Naive thymus-derived CD4-positive, alpha-beta T cell (primary cell): ENCODE measurements at regions not wholly inside any gene's neighbourhood (a gene's known extent, or its start where the extent isn't known, plus 50 kb on each side); places are given as distances from the start of the nearest gene placed in this dataset.
"Not testable (repeated sequence)": the region's sequence is repeated elsewhere in the genome, so short reads cannot be mapped to it uniquely, and the experiment has no call there.

Experiments used
- ATAC-seq: fragments of 150-1000 bp; cut with Tn5 transposase; 2 replicates; pipeline ENCODE4 v1.10.0; 2021; ENCODE audit warnings: mild to moderate bottlenecking, moderate library complexity
- CTCF ChIA-PET: fragments of 350-600 bp; sonication (Branson Sonifier 250); formaldehyde crosslinking; loops from one replicate; lab custom pipeline; 2021; ENCODE audit warnings: antibody characterized with exemption; lab: Charles Lee
- POLR2A ChIA-PET: fragments of 350-600 bp; sonication (Branson Sonifier 250); formaldehyde crosslinking; loops from one replicate; lab custom pipeline; 2021; ENCODE audit warnings: antibody characterized with exemption, inconsistent platforms; lab: Charles Lee
- DNase-seq, 9 donors: peaks; one replicate each; pipeline versions ENCODE4 v3.0.0 to v3.0.0-alpha.2; 2020 to 2022; ENCODE audit warnings: mixed read lengths in 1 of 9
- H3K27ac ChIP-seq: one replicate; pipeline ENCODE4 v1.7.0; 2013; ENCODE audit warnings: mild to moderate bottlenecking, low read depth, low read length, moderate library complexity
- H3K27me3 ChIP-seq, 2 donors: one replicate each; pipeline ENCODE4 v1.7.0; 2013; ENCODE audit warnings: low read length in 2 of 2, mild to moderate bottlenecking in 2 of 2, moderate library complexity in 2 of 2; ENCODE audit not compliant: control insufficient read depth in 2 of 2, insufficient read depth in 2 of 2
- H3K36me3 ChIP-seq, 3 experiments: 1 replicate in 2 of 3; 2 replicates in 1 of 3; pipeline ENCODE4 v1.7.0; 2013; ENCODE audit warnings: low read length in 3 of 3, mild to moderate bottlenecking in 3 of 3, moderate library complexity in 1 of 3; ENCODE audit not compliant: insufficient read depth in 3 of 3, control insufficient read depth in 2 of 3
- H3K4me1 ChIP-seq, 2 donors: one replicate each; pipeline ENCODE4 v1.7.0; 2013; ENCODE audit warnings: low read length in 2 of 2, mild to moderate bottlenecking in 2 of 2, moderate library complexity in 1 of 2; ENCODE audit not compliant: control insufficient read depth in 2 of 2, insufficient read depth in 2 of 2
- H3K4me3 ChIP-seq: 2 replicates; pipeline ENCODE4 v1.7.0; 2013; ENCODE audit warnings: mild to moderate bottlenecking, low read length
- H3K9me3 ChIP-seq, 3 experiments: 1 replicate in 2 of 3; 2 replicates in 1 of 3; pipeline ENCODE4 v1.7.0; 2013; ENCODE audit warnings: low read length in 3 of 3; ENCODE audit not compliant: control insufficient read depth in 2 of 3
- H3K27ac Mint-ChIP-seq, 9 donors: one replicate each; pipeline ENCODE4 v1.8.0; 2020 to 2022; ENCODE audit warnings: mixed read lengths in 9 of 9, mild to moderate bottlenecking in 8 of 9, moderate library complexity in 5 of 9, inconsistent platforms in 2 of 9
- H3K27me3 Mint-ChIP-seq, 5 donors: one replicate each; pipeline ENCODE4 v1.8.0; 2021 to 2022; ENCODE audit warnings: mixed read lengths in 5 of 5, mild to moderate bottlenecking in 1 of 5
- H3K36me3 Mint-ChIP-seq, 5 donors: one replicate each; pipeline ENCODE4 v1.8.0; 2020 to 2022; ENCODE audit warnings: mixed read lengths in 5 of 5, mild to moderate bottlenecking in 3 of 5, inconsistent platforms in 1 of 5
- H3K4me1 Mint-ChIP-seq, 7 donors: one replicate each; pipeline ENCODE4 v1.8.0; 2020 to 2022; ENCODE audit warnings: mixed read lengths in 7 of 7, mild to moderate bottlenecking in 3 of 7, inconsistent platforms in 1 of 7
- H3K4me3 Mint-ChIP-seq, 10 donors: one replicate each; pipeline ENCODE4 v1.8.0; 2020 to 2022; ENCODE audit warnings: mild to moderate bottlenecking in 10 of 10, mixed read lengths in 10 of 10, moderate library complexity in 6 of 10, inconsistent platforms in 2 of 10
- H3K9me3 Mint-ChIP-seq, 11 donors: one replicate each; pipeline ENCODE4 v1.8.0; 2020 to 2022; ENCODE audit warnings: mixed read lengths in 11 of 11, mild to moderate bottlenecking in 4 of 11, inconsistent platforms in 1 of 11, moderate library complexity in 1 of 11
- intact Hi-C, 2 donors: fragments of 100-400 bp; cut with micrococcal nuclease; formaldehyde crosslinking; loops; one replicate each; pipeline ENCODE4 v1.15.1; 2023

DNA sequence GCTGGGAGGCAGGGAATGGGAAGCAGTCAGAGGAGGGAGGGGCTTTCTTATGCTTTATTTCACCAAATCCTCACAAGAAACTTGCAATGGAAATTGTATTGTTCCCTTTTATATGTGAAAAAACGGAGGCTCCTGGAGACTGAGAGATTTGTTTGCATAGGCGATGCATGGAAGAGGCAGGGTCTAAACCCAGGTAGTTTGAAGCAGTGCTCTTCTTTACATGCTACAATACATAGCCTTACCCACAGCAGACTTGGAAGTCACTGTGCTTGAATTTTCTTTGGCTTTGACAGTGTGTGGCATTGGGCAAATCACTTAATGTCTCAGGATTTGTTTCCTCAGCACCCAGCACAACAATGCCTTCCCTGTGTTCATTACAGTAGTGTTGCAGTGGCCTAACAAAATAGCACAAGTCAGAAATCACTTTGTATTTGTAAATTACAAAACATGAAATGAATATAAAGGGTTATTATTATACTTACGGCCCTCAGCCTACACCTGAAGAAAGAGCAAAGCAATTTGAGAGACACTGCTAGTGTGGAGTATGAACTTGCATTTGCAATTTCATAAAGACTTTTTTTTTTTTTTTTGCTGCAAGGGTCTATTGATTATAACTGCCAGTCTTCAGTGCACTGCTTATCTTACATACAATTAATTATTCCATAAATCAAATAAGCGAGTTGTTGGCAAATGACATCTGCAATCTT is 646.4 kb upstream of the KCNMB2 start:
- no peak overlapping the region for H3K27ac Mint-ChIP-seq
- H3K27me3 Mint-ChIP-seq: no peaks in the 10 kb centered on the region
- peaks cover 0 to 1% (median 0%) of the 10 kb centered on the region in 5 donors for H3K36me3 Mint-ChIP-seq
- Histone ChIP-seq H3K27me3 (no peaks in the 10 kb centered on the region), H3K27ac (no peak overlapping the region), H3K4me3 (no peak overlapping the region), H3K36me3 (no peaks in the 10 kb centered on the region), H3K9me3 (no peaks in the 10 kb centered on the region), H3K4me1 (no peaks in the 10 kb centered on the region)
- H3K9me3 Mint-ChIP-seq: peaks cover 0 to 2% (median 0%) of the 10 kb centered on the region in 11 donors
- H3K4me3 Mint-ChIP-seq: no peak overlapping the region
- DNase-seq (no peak), ATAC-seq (no peak)
- ChIA-PET CTCF (no interaction called here), POLR2A (no interaction called here)
- H3K4me1 Mint-ChIP-seq: peaks cover 0 to 6% (median under 1%) of the 10 kb centered on the region in 7 donors
- intact Hi-C loops: no loop called here

DNA sequence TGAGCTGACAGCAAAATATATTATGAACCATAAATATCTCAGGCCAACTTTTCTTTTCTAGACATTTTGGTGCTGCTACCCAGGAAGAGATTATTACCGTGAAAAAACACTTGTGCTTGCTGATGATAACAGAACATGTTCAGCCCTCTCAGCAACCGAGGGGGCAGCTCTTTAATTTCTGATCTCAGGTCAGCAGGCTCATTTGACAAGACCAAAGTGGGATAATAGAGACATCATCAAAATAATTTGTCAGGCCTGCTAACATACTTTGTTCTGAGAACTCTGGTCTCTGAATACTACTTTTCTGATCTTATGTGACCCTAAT is 645.9 kb upstream of the KCNMB2 start:
- no peaks in the 10 kb centered on the region for H3K27me3 Mint-ChIP-seq
- ChIA-PET POLR2A (no interaction called here), CTCF (no interaction called here)
- no peak overlapping the region for H3K4me3 ChIP-seq
- peaks cover 0 to 1% (median 0%) of the 10 kb centered on the region in 5 donors for H3K36me3 Mint-ChIP-seq
- H3K4me1 Mint-ChIP-seq: peaks cover 0 to 6% (median 0%) of the 10 kb centered on the region in 7 donors
- no peak overlapping the region for H3K27ac Mint-ChIP-seq
- ATAC-seq: no peak
- H3K4me3 Mint-ChIP-seq: no peak overlapping the region
- H3K9me3 Mint-ChIP-seq: peaks cover 0 to under 1% (median 0%) of the 10 kb centered on the region in 11 donors
- H3K27me3 ChIP-seq: no peaks in the 10 kb centered on the region
- no peak for DNase-seq
- no peaks in the 10 kb centered on the region for H3K4me1 ChIP-seq
- no peaks in the 10 kb centered on the region for H3K9me3 ChIP-seq
- intact Hi-C loops: no loop called here
- H3K36me3 ChIP-seq: no peaks in the 10 kb centered on the region
- no peak overlapping the region for H3K27ac ChIP-seq

DNA sequence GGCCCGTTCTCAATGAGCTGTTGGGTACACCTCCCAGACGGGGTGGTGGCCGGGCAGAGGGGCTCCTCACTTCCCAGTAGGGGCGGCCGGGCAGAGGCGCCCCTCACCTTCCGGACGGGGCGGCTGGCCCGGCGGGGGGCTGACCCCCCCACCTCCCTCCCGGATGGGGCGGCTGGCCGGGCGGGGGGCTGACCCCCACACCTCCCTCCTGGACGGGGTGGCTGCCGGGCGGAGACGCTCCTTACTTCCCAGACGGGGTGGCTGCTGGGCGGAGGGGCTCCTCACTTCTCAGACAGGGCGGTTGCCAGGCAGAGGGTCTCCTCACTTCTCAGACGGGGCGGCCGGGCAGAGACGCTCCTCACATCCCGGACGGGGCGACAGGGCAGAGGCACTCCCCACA is 644.7 kb upstream of the KCNMB2 start:
- not testable (repeated sequence) for H3K27me3 ChIP-seq, H3K27ac ChIP-seq

DNA sequence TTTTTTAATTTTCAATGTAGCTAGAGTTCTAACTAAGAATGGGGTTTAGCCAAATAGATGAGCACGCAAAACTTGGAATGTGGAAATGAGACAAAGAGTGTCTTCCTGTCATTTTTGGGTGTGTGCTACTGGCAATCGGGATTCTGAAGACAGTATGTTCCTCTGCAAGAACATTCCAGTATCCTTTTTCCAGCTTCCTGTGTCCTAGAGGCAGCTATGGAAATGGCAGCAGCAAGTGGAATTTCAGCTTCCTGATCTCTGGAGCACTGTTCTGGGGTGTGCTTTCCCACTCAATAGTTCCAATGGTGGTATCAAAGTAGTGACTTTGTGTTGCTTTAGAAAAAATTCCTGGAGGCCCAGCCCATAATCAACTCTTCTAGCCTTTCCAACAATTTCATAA is 642.9 kb upstream of the KCNMB2 start:
- Histone ChIP-seq H3K27ac (no peak overlapping the region), H3K36me3 (no peaks in the 10 kb centered on the region), H3K27me3 (no peaks in the 10 kb centered on the region), H3K4me3 (no peak overlapping the region), H3K4me1 (no peaks in the 10 kb centered on the region), H3K9me3 (peaks cover 0 to 5% (median 0%) of the 10 kb centered on the region in 3 experiments)
- H3K27me3 Mint-ChIP-seq: no peaks in the 10 kb centered on the region
- ChIA-PET POLR2A (no interaction called here), CTCF (no interaction called here)
- H3K4me3 Mint-ChIP-seq: no peak overlapping the region
- ATAC-seq (no peak), DNase-seq (no peak)
- peaks cover 0 to 18% (median 7%) of the 10 kb centered on the region in 11 donors for H3K9me3 Mint-ChIP-seq
- H3K27ac Mint-ChIP-seq: no peak overlapping the region
- intact Hi-C loops: no loop called here
- H3K36me3 Mint-ChIP-seq: peaks cover 0 to 6% (median 3%) of the 10 kb centered on the region in 5 donors
- peaks cover 0 to 6% (median 0%) of the 10 kb centered on the region in 7 donors for H3K4me1 Mint-ChIP-seq

More for the DNA sequence above, 644.7 kb upstream of the KCNMB2 start:
- H3K27me3 Mint-ChIP-seq, CTCF ChIA-PET, H3K9me3 ChIP-seq, intact Hi-C loops, H3K36me3 ChIP-seq, H3K36me3 Mint-ChIP-seq, ATAC-seq, H3K4me3 Mint-ChIP-seq, H3K4me3 ChIP-seq, H3K9me3 Mint-ChIP-seq, DNase-seq, H3K4me1 Mint-ChIP-seq, H3K27ac Mint-ChIP-seq, POLR2A ChIA-PET, H3K4me1 ChIP-seq: not testable (repeated sequence)

DNA sequence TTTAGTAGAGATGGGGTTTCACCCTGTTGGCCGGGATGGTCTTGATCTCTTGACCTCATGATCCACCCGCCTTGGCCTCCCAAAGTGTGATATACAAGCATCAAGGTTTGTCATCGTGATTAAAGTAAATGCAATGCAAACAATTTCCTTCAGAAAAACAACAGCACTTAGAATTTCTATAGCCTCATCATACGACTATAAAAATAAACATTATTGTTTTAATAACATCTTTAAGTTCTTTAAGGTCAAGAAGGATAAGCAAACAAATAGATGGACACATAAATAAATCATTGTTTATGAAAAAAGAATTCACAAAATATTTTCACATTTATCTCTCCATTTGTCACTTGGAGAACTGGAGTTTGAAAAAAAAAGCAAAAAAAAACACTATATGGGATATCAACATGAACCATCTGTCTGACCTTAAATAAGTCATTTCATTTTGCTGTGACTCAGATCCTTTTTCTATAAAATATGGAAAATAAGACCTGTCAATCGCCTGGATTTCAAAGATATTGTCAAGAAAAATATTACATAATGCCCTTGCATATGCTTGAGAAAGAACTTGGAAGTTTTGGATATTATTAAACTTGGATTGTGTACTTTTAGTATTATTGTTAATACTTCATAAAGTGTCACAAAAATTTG is 642.0 kb upstream of the KCNMB2 start:
- Mint-ChIP-seq H3K27ac (no peak overlapping the region), H3K4me3 (no peak overlapping the region), H3K4me1 (peaks cover 0 to 4% (median 0%) of the 10 kb centered on the region in 7 donors), H3K36me3 (peaks cover 0 to 6% (median 3%) of the 10 kb centered on the region in 5 donors), H3K9me3 (peaks cover 0 to 21% (median 8%) of the 10 kb centered on the region in 11 donors), H3K27me3 (no peaks in the 10 kb centered on the region)
- H3K4me1 ChIP-seq: no peaks in the 10 kb centered on the region
- POLR2A ChIA-PET: no interaction called here
- no peak for DNase-seq
- CTCF ChIA-PET: no interaction called here
- peaks cover 0 to 14% (median 0%) of the 10 kb centered on the region in 3 experiments for H3K9me3 ChIP-seq
- H3K36me3 ChIP-seq: no peaks in the 10 kb centered on the region
- ATAC-seq: no peak
- H3K27me3 ChIP-seq: no peaks in the 10 kb centered on the region
- no peak overlapping the region for H3K27ac ChIP-seq
- intact Hi-C loops: no loop called here
- no peak overlapping the region for H3K4me3 ChIP-seq

DNA sequence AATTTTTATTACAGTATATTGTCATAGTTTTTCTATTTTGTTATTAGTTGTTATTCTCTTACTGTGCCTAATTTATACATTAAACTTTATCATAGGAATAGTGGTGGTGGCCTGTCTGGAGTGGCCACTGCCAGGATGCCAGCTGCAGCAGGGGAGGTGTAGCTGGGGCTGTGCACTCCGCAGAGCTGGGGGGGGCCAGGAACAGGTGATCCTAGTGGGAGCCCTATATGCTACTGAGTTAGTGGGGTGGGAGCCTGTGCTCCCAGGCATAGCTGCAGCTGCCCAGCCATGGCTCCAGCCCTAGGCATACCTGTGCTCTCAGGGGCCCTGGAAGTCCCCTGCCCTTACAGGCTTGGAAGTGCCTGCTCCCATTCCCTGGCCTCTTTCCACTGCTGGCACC is 638.1 kb upstream of the KCNMB2 start:
- H3K4me1 ChIP-seq: no peaks in the 10 kb centered on the region
- no peaks in the 10 kb centered on the region for H3K27me3 ChIP-seq
- H3K4me3 ChIP-seq: no peak overlapping the region
- ChIA-PET POLR2A (no interaction called here), CTCF (no interaction called here)
- Mint-ChIP-seq H3K36me3 (peaks cover 1 to 11% (median 6%) of the 10 kb centered on the region in 5 donors), H3K4me1 (no peaks in the 10 kb centered on the region), H3K9me3 (peaks cover 3 to 38% (median 17%) of the 10 kb centered on the region in 11 donors), H3K27ac (no peak overlapping the region), H3K27me3 (no peaks in the 10 kb centered on the region), H3K4me3 (no peak overlapping the region)
- ATAC-seq (no peak), DNase-seq (no peak)
- no peak overlapping the region for H3K27ac ChIP-seq
- intact Hi-C loops: no loop called here
- peaks cover 0 to 29% (median 0%) of the 10 kb centered on the region in 3 experiments for H3K9me3 ChIP-seq
- no peaks in the 10 kb centered on the region for H3K36me3 ChIP-seq
